Sigmoid colon (tissue), 6 donors: ENCODE measurements at regions not wholly inside any gene's neighbourhood (a gene's known extent, or its start where the extent isn't known, plus 50 kb on each side); places are given as distances from the start of the nearest gene placed in this dataset.

ENCODE experiments used
- DNase-seq: peaks from one replicate; pipeline ENCODE4 v3.0.0-alpha.2; 2019
- H3K27ac ChIP-seq, 4 donors: fragments of 200-600 bp; sonication (generic); one replicate each; pipeline ENCODE4 v1.5.1; 2016 to 2019; ENCODE audit warnings: mild to moderate bottlenecking in 1 of 4
- H3K27me3 ChIP-seq, 3 donors: fragments of 200-600 bp; sonication (generic); one replicate each; pipeline ENCODE4 v1.5.1; 2019; ENCODE audit warnings: mild to moderate bottlenecking in 1 of 3
- H3K36me3 ChIP-seq, 4 donors: fragments of 200-600 bp; sonication (generic); one replicate each; pipeline ENCODE4 v1.5.1; 2016 to 2019
- H3K4me1 ChIP-seq, 4 donors: fragments of 200-600 bp; sonication (generic); one replicate each; pipeline ENCODE4 v1.5.1; 2017 to 2019
- H3K4me3 ChIP-seq, 4 donors: fragments of 200-600 bp; sonication (generic); one replicate each; pipeline ENCODE4 v1.5.1; 2017 to 2019; ENCODE audit warnings: mild to moderate bottlenecking in 2 of 4, moderate library complexity in 1 of 4
- H3K9me3 ChIP-seq, 4 donors: fragments of 200-600 bp in 3 of 4; sonication (generic) in 3 of 4; one replicate each; pipeline versions ENCODE4 v1.5.1 to v1.6.1; 2013 to 2019
- CTCF ChIP-seq, 4 experiments: fragments of 450-650 bp in 3 of 4; fragments of 200-600 bp in 1 of 4; IDR thresholded peaks; one replicate each; pipeline ENCODE4 v1.5.1; 2016 to 2019; ENCODE audit warnings: antibody characterized with exemption in 4 of 4, mild to moderate bottlenecking in 3 of 4, moderate library complexity in 2 of 4
- EP300 ChIP-seq, 4 donors: sonication (generic); formaldehyde crosslinking; IDR thresholded peaks; one replicate each; pipeline ENCODE4 v1.6.1; 2017; ENCODE audit warnings: antibody characterized with exemption in 4 of 4
- POLR2A ChIP-seq, 2 donors: fragments of 450-650 bp; IDR thresholded peaks; one replicate each; pipeline ENCODE4 v1.6.1; 2016; ENCODE audit warnings: antibody characterized with exemption in 2 of 2, mild to moderate bottlenecking in 2 of 2, moderate library complexity in 2 of 2
- POLR2AphosphoS5 ChIP-seq, 4 donors: sonication (generic); formaldehyde crosslinking; IDR thresholded peaks; one replicate each; pipeline ENCODE4 v1.6.1; 2017; ENCODE audit warnings: antibody characterized with exemption in 4 of 4
- WGBS, 2 donors: extraction: QIAGEN DNeasy Blood & Tissue Kit; methylation state at CpG; one replicate each; pipeline ENCODE4 v1.1.7; 2013; 5-methylcytosine and 5-hydroxymethylcytosine counted together
- intact Hi-C: fragments of 100-400 bp; cut with DNase I; formaldehyde crosslinking; loops from one replicate; pipeline ENCODE4 v1.15.1; 2023
- donor health status: healthy with polysubstance abuse.
- donor health status: healthy.

GRCh38 chr5:117245130-117245529, 670.5 kb upstream of the SEMA6A start:
- H3K9me3 ChIP-seq, result no peaks in the 10 kb centered on the region
- no peaks in the 10 kb centered on the region for H3K36me3 ChIP-seq
- TF ChIP-seq EP300 (IDR thresholded peaks at IDR 0.05), result no peak
- no peak for TF ChIP-seq CTCF (IDR thresholded peaks at IDR 0.05)
- no peak for TF ChIP-seq POLR2AphosphoS5 (IDR thresholded peaks at IDR 0.05)
- TF ChIP-seq POLR2A (IDR thresholded peaks at IDR 0.05), result no peak
- WGBS, 2 donors, result 81 to 82% methylated on average over 1 of the region's 1 CpG
- no peak overlapping the region for H3K4me3 ChIP-seq
- H3K27ac ChIP-seq, result no peak overlapping the region
- intact Hi-C loops, result no loop called here
- H3K4me1 ChIP-seq, result peaks cover 0 to 8% (median 2%) of the 10 kb centered on the region in 4 donors
- H3K27me3 ChIP-seq, result no peaks in the 10 kb centered on the region
- no peak for DNase-seq

- TF ChIP-seq EP300 (IDR thresholded peaks at IDR 0.05) (no peak), POLR2AphosphoS5 (IDR thresholded peaks at IDR 0.05) (no peak), CTCF (IDR thresholded peaks at IDR 0.05) (no peak), POLR2A (IDR thresholded peaks at IDR 0.05) (no peak)
- H3K27me3 ChIP-seq, result no peaks in the 10 kb centered on the region
- H3K36me3 ChIP-seq, result no peaks in the 10 kb centered on the region
- H3K4me3 ChIP-seq, result no peak overlapping the region
- H3K9me3 ChIP-seq, result no peaks in the 10 kb centered on the region
- no peak overlapping the region for H3K27ac ChIP-seq
- WGBS, 2 donors, result 57 to 63% methylated on average over 2 of the region's 2 CpGs
- peaks cover 0 to 8% (median 2%) of the 10 kb centered on the region in 4 donors for H3K4me1 ChIP-seq
- no peak for DNase-seq
- intact Hi-C loops, result no loop called here
Measured at GRCh38 chr5:117242028-117242427, 667.4 kb upstream of the SEMA6A start.

GRCh38 chr5:117236941-117237340, 662.3 kb upstream of the SEMA6A start:
- Histone ChIP-seq H3K4me3 (no peak overlapping the region), H3K4me1 (no peaks in the 10 kb centered on the region), H3K27ac (no peak overlapping the region), H3K36me3 (no peaks in the 10 kb centered on the region), H3K9me3 (no peaks in the 10 kb centered on the region), H3K27me3 (no peaks in the 10 kb centered on the region)
- intact Hi-C loops, result no loop called here
- no peak for DNase-seq
- no peak for TF ChIP-seq EP300 (IDR thresholded peaks at IDR 0.05)
- no peak for TF ChIP-seq POLR2A (IDR thresholded peaks at IDR 0.05)
- TF ChIP-seq POLR2AphosphoS5 (IDR thresholded peaks at IDR 0.05), result no peak
- no peak for TF ChIP-seq CTCF (IDR thresholded peaks at IDR 0.05)
- WGBS, 2 donors, result 70 to 90% methylated on average over 3 of the region's 3 CpGs

- WGBS, 2 donors, result 43 to 64% methylated on average over 5 of the region's 5 CpGs
- TF ChIP-seq POLR2A (IDR thresholded peaks at IDR 0.05), result no peak
- TF ChIP-seq CTCF (IDR thresholded peaks at IDR 0.05), result no peak
- no peak for TF ChIP-seq POLR2AphosphoS5 (IDR thresholded peaks at IDR 0.05)
- no peak for TF ChIP-seq EP300 (IDR thresholded peaks at IDR 0.05)
- H3K4me3 ChIP-seq, result no peak overlapping the region
- H3K4me1 ChIP-seq, result no peaks in the 10 kb centered on the region
- no peaks in the 10 kb centered on the region for H3K9me3 ChIP-seq
- DNase-seq, result no peak
- H3K36me3 ChIP-seq, result no peaks in the 10 kb centered on the region
- no peak overlapping the region for H3K27ac ChIP-seq
- H3K27me3 ChIP-seq, result no peaks in the 10 kb centered on the region
- intact Hi-C loops, result no loop called here
Measured at GRCh38 chr5:117235786-117236185, 661.2 kb upstream of the SEMA6A start.

- Histone ChIP-seq H3K4me1 (no peaks in the 10 kb centered on the region), H3K4me3 (no peak overlapping the region), H3K9me3 (no peaks in the 10 kb centered on the region), H3K27ac (no peak overlapping the region), H3K27me3 (no peaks in the 10 kb centered on the region), H3K36me3 (no peaks in the 10 kb centered on the region)
- intact Hi-C loops, result no loop called here
- TF ChIP-seq POLR2A (IDR thresholded peaks at IDR 0.05) (no peak), EP300 (IDR thresholded peaks at IDR 0.05) (no peak), POLR2AphosphoS5 (IDR thresholded peaks at IDR 0.05) (no peak), CTCF (IDR thresholded peaks at IDR 0.05) (no peak)
- 64 to 79% methylated on average over 3 of the region's 3 CpGs for WGBS, 2 donors
- DNase-seq, result no peak
Measured at GRCh38 chr5:117230375-117230774, 655.8 kb upstream of the SEMA6A start.
